HepG2 (cell line): ENCODE measurements at regions not wholly inside any gene's neighbourhood (a gene's known extent, or its start where the extent isn't known, plus 50 kb on each side); places are given as distances from the start of the nearest gene placed in this dataset.

ENCODE experiments used
- ATAC-seq: fragments of 200-7000 bp; cut with Tn5 transposase; 3 replicates; pipeline ENCODE4 v1.9.1; 2020; ENCODE audit warnings: mild to moderate bottlenecking, moderate library complexity
- BruUV-seq: library from RNA; stranded (reverse); fragments of 400-500 nt; replicated peaks from 2 replicates; lab custom pipeline; 2021; lab: Mats Ljungman, UMichigan
- CTCF ChIA-PET: fragments of 300-600 bp; formaldehyde crosslinking; extraction: SDS; loops from one replicate; lab custom pipeline; 2021; ENCODE audit warnings: low total read pairs, inconsistent platforms, low intra/inter-chr PET ratio; lab: Yijun Ruan, JAX
- POLR2A ChIA-PET: fragments of 350-600 bp; sonication (Branson Sonifier 250); formaldehyde crosslinking; loops from one replicate; lab custom pipeline; 2020; ENCODE audit warnings: antibody characterized with exemption, inconsistent platforms; lab: Yijun Ruan, JAX
- DNase-seq: peaks from one replicate; pipeline ENCODE4 v3.0.0-alpha.2; 2015; ENCODE audit warnings: low spot score
- FAIRE-seq: peaks from 3 replicates; lab custom pipeline; 2011; peaks lifted over from hg19 to GRCh38; lab: Jason Lieb, UNC
- H2AFZ ChIP-seq: one replicate; pipeline ENCODE4 v1.6.1; 2011; ENCODE audit warnings: low read length, inconsistent platforms
- H3K27ac ChIP-seq: fragments of 300-600 bp; 3 replicates; pipeline ENCODE4 v1.8.0; 2011; ENCODE audit warnings: mixed run types, mild to moderate bottlenecking, mixed read lengths, low read length, inconsistent platforms; ENCODE audit not compliant: insufficient read depth; ENCODE audit errors: extremely low read length
- H3K27me3 ChIP-seq, 2 experiments: fragments of 200-600 bp in 1 of 2; 2 replicates in 1 of 2; 3 replicates in 1 of 2; pipeline versions ENCODE4 v1.6.0 to v1.8.0; 2011; ENCODE audit warnings: low read length in 2 of 2, mild to moderate bottlenecking in 2 of 2, moderate library complexity in 2 of 2, inconsistent platforms in 1 of 2; ENCODE audit not compliant: insufficient read depth in 2 of 2, control insufficient read depth in 1 of 2
- H3K36me3 ChIP-seq, 2 experiments: fragments of 200-600 bp in 1 of 2; replicated peaks in 1 of 2; 2 replicates in 1 of 2; 3 replicates in 1 of 2; pipeline versions ENCODE4 v1.5.1 to v1.8.0; 2011; ENCODE audit warnings: low read length in 2 of 2, inconsistent platforms in 1 of 2; ENCODE audit not compliant: insufficient read depth in 2 of 2, control insufficient read depth in 1 of 2
- H3K4me1 ChIP-seq: 2 replicates; pipeline ENCODE4 v1.5.1; 2012; ENCODE audit warnings: low read length, inconsistent platforms; ENCODE audit not compliant: insufficient read depth
- H3K4me2 ChIP-seq: 2 replicates; pipeline ENCODE4 v1.6.0; 2011; ENCODE audit warnings: low read depth, low read length, inconsistent platforms
- H3K4me3 ChIP-seq, 3 experiments: fragments of 200-600 bp in 1 of 3; sonication (generic), shearing (Covaris generic) in 1 of 3; replicated peaks in 1 of 3; 2 replicates each; pipeline ENCODE4 v1.5.1; 2011 to 2016; ENCODE audit warnings: low read length in 3 of 3, inconsistent platforms in 2 of 3, low read depth in 2 of 3, mild to moderate bottlenecking in 2 of 3, control low read depth in 1 of 3, mixed read lengths in 1 of 3; ENCODE audit not compliant: insufficient read depth in 1 of 3
- H3K79me2 ChIP-seq: one replicate; pipeline ENCODE4 v1.6.1; 2011; ENCODE audit warnings: low read length, inconsistent platforms; ENCODE audit not compliant: insufficient read depth
- H3K9ac ChIP-seq: 2 replicates; pipeline ENCODE4 v1.6.0; 2011; ENCODE audit warnings: mild to moderate bottlenecking, low read depth, low read length, inconsistent platforms; ENCODE audit not compliant: insufficient read depth
- H3K9me3 ChIP-seq: 2 replicates; pipeline ENCODE4 v1.5.1; 2012; ENCODE audit warnings: mild to moderate bottlenecking, low read length
- H4K20me1 ChIP-seq: 2 replicates; pipeline ENCODE4 v1.6.0; 2011; ENCODE audit warnings: inconsistent platforms, mild to moderate bottlenecking, low read length, moderate library complexity; ENCODE audit not compliant: insufficient read depth
- ASH2L ChIP-seq: fragments of 300-600, 200-600 bp; sonication (generic); IDR thresholded peaks from 2 replicates; pipeline ENCODE4 v1.7.0; 2017; ENCODE audit warnings: low read depth, mild to moderate bottlenecking, moderate library complexity, mixed read lengths, low read length; ENCODE audit not compliant: insufficient read length
- HIC2 ChIP-seq: sonication (generic); formaldehyde crosslinking; IDR thresholded peaks from 2 replicates; pipeline ENCODE4 v1.9.0; 2022; ENCODE audit warnings: low read depth, missing genetic modification reagents
- NCOA1 ChIP-seq: sonication (generic); formaldehyde crosslinking; IDR thresholded peaks from 2 replicates; pipeline ENCODE4 v1.9.0; 2021; ENCODE audit warnings: missing genetic modification reagents
- PLRG1 ChIP-seq: fragments of 450-650 bp; conservative IDR thresholded peaks from 2 replicates; pipeline ENCODE4 v1.6.1; 2016
- POGK ChIP-seq: sonication (generic); formaldehyde crosslinking; conservative IDR thresholded peaks from 2 replicates; pipeline ENCODE4 v1.8.0; 2022; ENCODE audit warnings: mild to moderate bottlenecking, moderate library complexity, missing genetic modification reagents
- PRPF4 ChIP-seq: fragments of 200-400 bp; formaldehyde crosslinking; IDR thresholded peaks from 2 replicates; pipeline ENCODE4 v1.6.1; 2016; ENCODE audit warnings: low read length, low read depth; ENCODE audit not compliant: poor library complexity, severe bottlenecking
- SAP130 ChIP-seq: IDR thresholded peaks from 2 replicates; pipeline ENCODE4 v1.6.1; 2016; ENCODE audit warnings: low read depth
- ZNF329 ChIP-seq: sonication (generic); formaldehyde crosslinking; IDR thresholded peaks from 2 replicates; pipeline ENCODE4 v1.9.0; 2021; ENCODE audit warnings: low read depth, mild to moderate bottlenecking, missing genetic modification reagents
- ZNF567 ChIP-seq: sonication (generic); formaldehyde crosslinking; IDR thresholded peaks from 2 replicates; pipeline ENCODE4 v1.8.1; 2023; ENCODE audit warnings: mild to moderate bottlenecking, missing genetic modification reagents, borderline replicate concordance
- ZNF850 ChIP-seq: sonication (generic); formaldehyde crosslinking; conservative IDR thresholded peaks from 2 replicates; pipeline ENCODE4 v1.9.0; 2021; ENCODE audit warnings: mild to moderate bottlenecking, missing genetic modification reagents
- WGBS: methylation state at CpG from one replicate; pipeline ENCODE4 v1.1.6; 2017; ENCODE audit warnings: low lambda C conversion rate; 5-methylcytosine and 5-hydroxymethylcytosine counted together
- in situ Hi-C: cut with HindIII; loops from 2 replicates; pipeline ENCODE4 v1.10.0; 2017; ENCODE audit warnings: low pct_unique_long_range_greater_than_20kb; ENCODE audit not compliant: extremely low pct_ligation_motif_present
- intact Hi-C: fragments of 100-400 bp; cut with micrococcal nuclease; formaldehyde crosslinking; loops from one replicate; pipeline ENCODE4 v1.10.0; 2022; ENCODE audit not compliant: unreplicated experiment
- TF ChIP-seq, protein P1 (sequence below): sonication (generic); formaldehyde crosslinking; IDR thresholded peaks from 2 replicates; pipeline ENCODE4 v1.5.0; 2020; ENCODE audit warnings: mild to moderate bottlenecking, missing genetic modification reagents, borderline replicate concordance

GRCh38 chr15:98231696-98232440, 271.4 kb downstream of the ARRDC4 start:
- BruUV-seq, result no TSS peak
- no peak overlapping the region for H3K4me2 ChIP-seq

More at GRCh38 chr15:98231696-98232440, 271.4 kb downstream of the ARRDC4 start:
- DNase-seq (no peak), ATAC-seq (no peak), FAIRE-seq (no peak)
- Histone ChIP-seq H3K27me3 (no peaks in the 10 kb centered on the region), H3K9ac (no peak overlapping the region), H3K27ac (no peak overlapping the region), H3K79me2 (no peaks in the 10 kb centered on the region), H4K20me1 (no peaks in the 10 kb centered on the region), H3K4me1 (no peaks in the 10 kb centered on the region), H3K36me3 (no peaks in the 10 kb centered on the region), H3K4me3 (no peak overlapping the region), H3K9me3 (no peaks in the 10 kb centered on the region), H2AFZ (no peak overlapping the region)
- in situ Hi-C loops (no loop called here), intact Hi-C loops (no loop called here)
- WGBS, result 26% methylated on average over 8 of the region's 8 CpGs
- ChIA-PET POLR2A (no interaction called here), CTCF (no interaction called here)
- TF ChIP-seq POGK (no peak), SAP130 (no peak), ZNF567 (CRISPR knock-in tag) (no peak), ASH2L (no peak), NCOA1 (CRISPR knock-in tag) (no peak), ZNF850 (CRISPR knock-in tag) (no peak), HIC2 (CRISPR knock-in tag) (no peak), ZNF329 (no peak), PRPF4 (no peak), PLRG1 (no peak)
- TF ChIP-seq, protein P1, sequence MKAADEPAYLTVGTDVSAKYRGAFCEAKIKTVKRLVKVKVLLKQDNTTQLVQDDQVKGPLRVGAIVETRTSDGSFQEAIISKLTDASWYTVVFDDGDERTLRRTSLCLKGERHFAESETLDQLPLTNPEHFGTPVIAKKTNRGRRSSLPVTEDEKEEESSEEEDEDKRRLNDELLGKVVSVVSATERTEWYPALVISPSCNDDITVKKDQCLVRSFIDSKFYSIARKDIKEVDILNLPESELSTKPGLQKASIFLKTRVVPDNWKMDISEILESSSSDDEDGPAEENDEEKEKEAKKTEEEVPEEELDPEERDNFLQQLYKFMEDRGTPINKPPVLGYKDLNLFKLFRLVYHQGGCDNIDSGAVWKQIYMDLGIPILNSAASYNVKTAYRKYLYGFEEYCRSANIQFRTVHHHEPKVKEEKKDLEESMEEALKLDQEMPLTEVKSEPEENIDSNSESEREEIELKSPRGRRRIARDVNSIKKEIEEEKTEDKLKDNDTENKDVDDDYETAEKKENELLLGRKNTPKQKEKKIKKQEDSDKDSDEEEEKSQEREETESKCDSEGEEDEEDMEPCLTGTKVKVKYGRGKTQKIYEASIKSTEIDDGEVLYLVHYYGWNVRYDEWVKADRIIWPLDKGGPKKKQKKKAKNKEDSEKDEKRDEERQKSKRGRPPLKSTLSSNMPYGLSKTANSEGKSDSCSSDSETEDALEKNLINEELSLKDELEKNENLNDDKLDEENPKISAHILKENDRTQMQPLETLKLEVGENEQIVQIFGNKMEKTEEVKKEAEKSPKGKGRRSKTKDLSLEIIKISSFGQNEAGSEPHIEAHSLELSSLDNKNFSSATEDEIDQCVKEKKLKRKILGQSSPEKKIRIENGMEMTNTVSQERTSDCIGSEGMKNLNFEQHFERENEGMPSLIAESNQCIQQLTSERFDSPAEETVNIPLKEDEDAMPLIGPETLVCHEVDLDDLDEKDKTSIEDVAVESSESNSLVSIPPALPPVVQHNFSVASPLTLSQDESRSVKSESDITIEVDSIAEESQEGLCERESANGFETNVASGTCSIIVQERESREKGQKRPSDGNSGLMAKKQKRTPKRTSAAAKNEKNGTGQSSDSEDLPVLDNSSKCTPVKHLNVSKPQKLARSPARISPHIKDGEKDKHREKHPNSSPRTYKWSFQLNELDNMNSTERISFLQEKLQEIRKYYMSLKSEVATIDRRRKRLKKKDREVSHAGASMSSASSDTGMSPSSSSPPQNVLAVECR (CRISPR knock-in tag), result no peak
